GM19239 (cell line): ENCODE measurements at regions not wholly inside any gene's neighbourhood (a gene's known extent, or its start where the extent isn't known, plus 50 kb on each side); places are given as distances from the start of the nearest gene placed in this dataset.

ENCODE experiments used
- DNase-seq: peaks from one replicate; pipeline ENCODE4 v3.0.0; 2011; ENCODE audit warnings: low spot score; ENCODE audit not compliant: insufficient read length
- FAIRE-seq: peaks from 2 replicates; lab custom pipeline; 2011; peaks lifted over from hg19 to GRCh38; lab: Jason Lieb, UNC

GRCh38 chr2:180416627-180417026 is 409.5 kb upstream of the CWC22 start:
- DNase-seq: no peak
- no peak for FAIRE-seq

GRCh38 chr2:180413336-180413735 is 406.2 kb upstream of the CWC22 start:
- no peak for FAIRE-seq

GRCh38 chr2:180412219-180412618 is 405.1 kb upstream of the CWC22 start:
- FAIRE-seq: no peak
- no peak for DNase-seq

More at GRCh38 chr2:180413336-180413735, 406.2 kb upstream of the CWC22 start:
- no peak for DNase-seq

GRCh38 chr2:180411661-180412060 is 404.6 kb upstream of the CWC22 start:
- FAIRE-seq: no peak

GRCh38 chr2:180406687-180407086 is 399.6 kb upstream of the CWC22 start:
- FAIRE-seq: no peak
- no peak for DNase-seq

More at GRCh38 chr2:180411661-180412060, 404.6 kb upstream of the CWC22 start:
- no peak for DNase-seq

- FAIRE-seq: peak; percentile 18
- no peak for DNase-seq
Measured at GRCh38 chr2:180405520-180405919, 398.4 kb upstream of the CWC22 start.

GRCh38 chr2:180394305-180394704 is 387.2 kb upstream of the CWC22 start:
- FAIRE-seq: no peak

GRCh38 chr2:180385601-180386201 is 378.6 kb upstream of the CWC22 start:
- FAIRE-seq (no peak), DNase-seq (no peak)

More at GRCh38 chr2:180394305-180394704, 387.2 kb upstream of the CWC22 start:
- no peak for DNase-seq

GRCh38 chr2:180376066-180376465 is 369.0 kb upstream of the CWC22 start:
- no peak for FAIRE-seq
- DNase-seq: no peak

- FAIRE-seq (no peak), DNase-seq (no peak)
Measured at GRCh38 chr2:180374502-180375281, 367.6 kb upstream of the CWC22 start.

GRCh38 chr2:180370511-180371205 is 363.6 kb upstream of the CWC22 start:
- FAIRE-seq (no peak), DNase-seq (no peak)

- FAIRE-seq (no peak), DNase-seq (no peak)
Measured at GRCh38 chr2:180368881-180369280, 361.8 kb upstream of the CWC22 start.

GRCh38 chr2:180367815-180368214 is 360.7 kb upstream of the CWC22 start:
- DNase-seq (no peak), FAIRE-seq (no peak)

- FAIRE-seq (no peak), DNase-seq (no peak)
Measured at GRCh38 chr2:180366481-180366880, 359.4 kb upstream of the CWC22 start.

GRCh38 chr2:180364719-180365118 is 357.6 kb upstream of the CWC22 start:
- FAIRE-seq (no peak), DNase-seq (no peak)

GRCh38 chr2:180360283-180360618 is 353.2 kb upstream of the CWC22 start:
- DNase-seq: no peak
- no peak for FAIRE-seq

- peak; percentile 69 for FAIRE-seq
- no peak for DNase-seq
Measured at GRCh38 chr2:180359522-180360282, 352.6 kb upstream of the CWC22 start.

- DNase-seq (no peak), FAIRE-seq (no peak)
Measured at GRCh38 chr2:180358458-180358857, 351.4 kb upstream of the CWC22 start.

GRCh38 chr2:180356676-180357075 is 349.6 kb upstream of the CWC22 start:
- DNase-seq (no peak), FAIRE-seq (no peak)

GRCh38 chr2:180352620-180353019 is 345.5 kb upstream of the CWC22 start:
- DNase-seq (no peak), FAIRE-seq (no peak)

- DNase-seq: no peak
- FAIRE-seq: no peak
Measured at GRCh38 chr2:180349809-180350208, 342.7 kb upstream of the CWC22 start.
